ENCODE measurements at regions not wholly inside any gene's neighbourhood (a gene's known extent, or its start where the extent isn't known, plus 50 kb on each side); places are given as distances from the start of the nearest gene placed in this dataset.

- DNase-seq: no peak
- Histone ChIP-seq H3K4me3 (ENCODE audit: low read depth, low read length) (no peak overlapping the region), H3K27me3 (replicated peaks) (no peaks in the 10 kb centered on the region), H3K27ac (no peak overlapping the region), H3K36me3 (replicated peaks) (no peaks in the 10 kb centered on the region)
- in situ Hi-C loops (cut with HindIII; ENCODE audit: low pct_ligation_motif_present, low sequenced_read_pairs): no loop called here
- TF ChIP-seq CTCF (IDR thresholded peaks at IDR 0.05; ENCODE audit: low read depth, low read length, missing control alignments): no peak
Measured at GRCh38 chr2:153299809-153300208, 178.8 kb downstream of the RPRM start.

- no peak for TF ChIP-seq CTCF (IDR thresholded peaks at IDR 0.05; ENCODE audit: low read depth, low read length, missing control alignments)
- H3K27me3 ChIP-seq (replicated peaks): no peaks in the 10 kb centered on the region
- in situ Hi-C loops (cut with HindIII; ENCODE audit: low pct_ligation_motif_present, low sequenced_read_pairs): no loop called here
- H3K27ac ChIP-seq: no peak overlapping the region
- DNase-seq: no peak
- no peaks in the 10 kb centered on the region for H3K36me3 ChIP-seq (replicated peaks)
- H3K4me3 ChIP-seq (ENCODE audit: low read depth, low read length): no peak overlapping the region
Measured at GRCh38 chr2:153299217-153299616, 179.3 kb downstream of the RPRM start.

GRCh38 chr2:153294199-153294786 is 184.3 kb downstream of the RPRM start:
- TF ChIP-seq CTCF (IDR thresholded peaks at IDR 0.05; ENCODE audit: low read depth, low read length, missing control alignments): no peak
- Histone ChIP-seq H3K4me3 (ENCODE audit: low read depth, low read length) (no peak overlapping the region), H3K27me3 (replicated peaks) (no peaks in the 10 kb centered on the region), H3K27ac (no peak overlapping the region), H3K36me3 (replicated peaks) (no peaks in the 10 kb centered on the region)
- DNase-seq: no peak
- in situ Hi-C loops (cut with HindIII; ENCODE audit: low pct_ligation_motif_present, low sequenced_read_pairs): no loop called here

- Histone ChIP-seq H3K36me3 (replicated peaks) (no peaks in the 10 kb centered on the region), H3K27ac (no peak overlapping the region), H3K27me3 (replicated peaks) (no peaks in the 10 kb centered on the region), H3K4me3 (ENCODE audit: low read depth, low read length) (no peak overlapping the region)
- no peak for TF ChIP-seq CTCF (IDR thresholded peaks at IDR 0.05; ENCODE audit: low read depth, low read length, missing control alignments)
- no peak for DNase-seq
- in situ Hi-C loops (cut with HindIII; ENCODE audit: low pct_ligation_motif_present, low sequenced_read_pairs): no loop called here
Measured at GRCh38 chr2:153291718-153292117, 186.8 kb downstream of the RPRM start.

- Histone ChIP-seq H3K27ac (no peak overlapping the region), H3K36me3 (replicated peaks) (no peaks in the 10 kb centered on the region), H3K4me3 (ENCODE audit: low read depth, low read length) (no peak overlapping the region), H3K27me3 (replicated peaks) (no peaks in the 10 kb centered on the region)
- DNase-seq: no peak
- peak; percentile 11 for TF ChIP-seq CTCF (IDR thresholded peaks at IDR 0.05; ENCODE audit: low read depth, low read length, missing control alignments)
- in situ Hi-C loops (cut with HindIII; ENCODE audit: low pct_ligation_motif_present, low sequenced_read_pairs): no loop called here
Measured at GRCh38 chr2:153287109-153287801, 191.3 kb downstream of the RPRM start.

All from brain microvascular endothelial cell (primary cell).